BLaER1 (cell line): ENCODE measurements at regions not wholly inside any gene's neighbourhood (a gene's known extent, or its start where the extent isn't known, plus 50 kb on each side); places are given as distances from the start of the nearest gene placed in this dataset.
"Not testable (repeated sequence)": the region's sequence is repeated elsewhere in the genome, so short reads cannot be mapped to it uniquely, and the experiment has no call there.

Experiments used
- H3K27ac ChIP-seq: shearing (Covaris generic); formaldehyde crosslinking; 2 replicates; pipeline ENCODE4 v1.8.1; 2022
- H3K27me3 ChIP-seq: shearing (Covaris generic); formaldehyde crosslinking; 2 replicates; pipeline ENCODE4 v1.8.1; 2022
- H3K36me3 ChIP-seq: shearing (Covaris generic); formaldehyde crosslinking; 2 replicates; pipeline ENCODE4 v1.8.1; 2022
- H3K4me1 ChIP-seq: shearing (Covaris generic); formaldehyde crosslinking; 2 replicates; pipeline ENCODE4 v1.8.1; 2022
- H3K4me2 ChIP-seq: shearing (Covaris generic); formaldehyde crosslinking; 2 replicates; pipeline ENCODE4 v1.8.1; 2022
- H3K4me3 ChIP-seq: shearing (Covaris generic); formaldehyde crosslinking; 2 replicates; pipeline ENCODE4 v1.8.1; 2022
- H3K9ac ChIP-seq: shearing (Covaris generic); formaldehyde crosslinking; 2 replicates; pipeline ENCODE4 v1.8.1; 2022
- H3K9me3 ChIP-seq: shearing (Covaris generic); formaldehyde crosslinking; 2 replicates; pipeline ENCODE4 v1.8.1; 2022
- H4K20me1 ChIP-seq: shearing (Covaris generic); formaldehyde crosslinking; 2 replicates; pipeline ENCODE4 v1.8.1; 2022
- Cebpa-rat ChIP-seq: shearing (Covaris generic); IDR thresholded peaks from 2 replicates; pipeline ENCODE4 v1.8.1; 2022

- Histone ChIP-seq H4K20me1 (no peaks in the 10 kb centered on the region), H3K27ac (no peak overlapping the region), H3K27me3 (no peaks in the 10 kb centered on the region), H3K9ac (no peak overlapping the region), H3K9me3 (no peaks in the 10 kb centered on the region), H3K4me3 (no peak overlapping the region), H3K4me1 (no peaks in the 10 kb centered on the region), H3K4me2 (no peak overlapping the region), H3K36me3 (no peaks in the 10 kb centered on the region)
- no peak for TF ChIP-seq Cebpa-rat
Measured at GRCh38 chr3:5348229-5348902, 160.9 kb downstream of the EDEM1 start.

- H3K9ac ChIP-seq = no peak overlapping the region
- no peak overlapping the region for H3K27ac ChIP-seq
- TF ChIP-seq Cebpa-rat = no peak
- no peaks in the 10 kb centered on the region for H3K9me3 ChIP-seq
- no peak overlapping the region for H3K4me2 ChIP-seq
- H3K36me3 ChIP-seq = no peaks in the 10 kb centered on the region
- H3K27me3 ChIP-seq = no peaks in the 10 kb centered on the region
- no peaks in the 10 kb centered on the region for H4K20me1 ChIP-seq
- no peak overlapping the region for H3K4me3 ChIP-seq
- H3K4me1 ChIP-seq = no peaks in the 10 kb centered on the region
Measured at GRCh38 chr3:5349343-5349742, 161.8 kb downstream of the EDEM1 start.

- TF ChIP-seq Cebpa-rat = no peak
- H3K4me1 ChIP-seq = no peaks in the 10 kb centered on the region
Measured at GRCh38 chr3:5357089-5357488, 169.6 kb downstream of the EDEM1 start.

GRCh38 chr3:5358911-5359310 lies 171.4 kb downstream of the EDEM1 start:
- Histone ChIP-seq H4K20me1 (no peaks in the 10 kb centered on the region), H3K4me1 (no peaks in the 10 kb centered on the region), H3K27me3 (no peaks in the 10 kb centered on the region), H3K4me2 (no peak overlapping the region), H3K27ac (no peak overlapping the region), H3K4me3 (no peak overlapping the region), H3K36me3 (no peaks in the 10 kb centered on the region), H3K9ac (no peak overlapping the region), H3K9me3 (peaks cover 13% of the 10 kb centered on the region)
- no peak for TF ChIP-seq Cebpa-rat

More at GRCh38 chr3:5357089-5357488, 169.6 kb downstream of the EDEM1 start:
- Histone ChIP-seq H3K4me3 (no peak overlapping the region), H4K20me1 (no peaks in the 10 kb centered on the region), H3K9me3 (peaks cover 13% of the 10 kb centered on the region), H3K4me2 (no peak overlapping the region), H3K27me3 (no peaks in the 10 kb centered on the region), H3K9ac (no peak overlapping the region), H3K36me3 (no peaks in the 10 kb centered on the region), H3K27ac (no peak overlapping the region)

GRCh38 chr3:5360453-5360852 lies 172.9 kb downstream of the EDEM1 start:
- no peaks in the 10 kb centered on the region for H3K4me1 ChIP-seq
- no peaks in the 10 kb centered on the region for H4K20me1 ChIP-seq
- H3K9me3 ChIP-seq = peaks cover 13% of the 10 kb centered on the region
- no peak overlapping the region for H3K9ac ChIP-seq
- H3K27me3 ChIP-seq = no peaks in the 10 kb centered on the region
- no peak overlapping the region for H3K27ac ChIP-seq
- TF ChIP-seq Cebpa-rat = no peak
- no peak overlapping the region for H3K4me3 ChIP-seq
- no peaks in the 10 kb centered on the region for H3K36me3 ChIP-seq
- no peak overlapping the region for H3K4me2 ChIP-seq

- Histone ChIP-seq H4K20me1 (no peaks in the 10 kb centered on the region), H3K27me3 (no peaks in the 10 kb centered on the region), H3K27ac (no peak overlapping the region), H3K9me3 (no peaks in the 10 kb centered on the region), H3K4me1 (no peaks in the 10 kb centered on the region), H3K9ac (no peak overlapping the region), H3K4me2 (no peak overlapping the region), H3K36me3 (no peaks in the 10 kb centered on the region), H3K4me3 (no peak overlapping the region)
- TF ChIP-seq Cebpa-rat = no peak
Measured at GRCh38 chr3:5366746-5367145, 179.2 kb downstream of the EDEM1 start.

GRCh38 chr3:5371555-5371954 lies 184.0 kb downstream of the EDEM1 start:
- not testable (repeated sequence) for H3K4me1 ChIP-seq, H3K9me3 ChIP-seq, H4K20me1 ChIP-seq, H3K27me3 ChIP-seq, H3K36me3 ChIP-seq, H3K9ac ChIP-seq, H3K4me2 ChIP-seq, H3K4me3 ChIP-seq, H3K27ac ChIP-seq

- Histone ChIP-seq H4K20me1 (no peaks in the 10 kb centered on the region), H3K9ac (no peak overlapping the region), H3K4me1 (no peaks in the 10 kb centered on the region), H3K36me3 (no peaks in the 10 kb centered on the region), H3K9me3 (0 out of 2 replicates have a peak, but pooled peaks cover 6% of the 10 kb centered on the region), H3K4me3 (no peak overlapping the region), H3K27ac (no peak overlapping the region), H3K27me3 (no peaks in the 10 kb centered on the region), H3K4me2 (no peak overlapping the region)
- no peak for TF ChIP-seq Cebpa-rat
Measured at GRCh38 chr3:5376761-5377160, 189.3 kb downstream of the EDEM1 start.

GRCh38 chr3:5379266-5379665 lies 191.8 kb downstream of the EDEM1 start:
- not testable (repeated sequence) for H3K9me3 ChIP-seq, H3K36me3 ChIP-seq, H3K27ac ChIP-seq, H3K4me2 ChIP-seq, H4K20me1 ChIP-seq, H3K4me3 ChIP-seq, H3K27me3 ChIP-seq, H3K9ac ChIP-seq, H3K4me1 ChIP-seq

GRCh38 chr3:5383486-5384263 lies 196.2 kb downstream of the EDEM1 start:
- not testable (repeated sequence) for H3K36me3 ChIP-seq, H3K27me3 ChIP-seq, H3K27ac ChIP-seq, H4K20me1 ChIP-seq, H3K9me3 ChIP-seq, H3K4me3 ChIP-seq, H3K4me2 ChIP-seq, H3K9ac ChIP-seq, H3K4me1 ChIP-seq
